ENCODE measurements at regions not wholly inside any gene's neighbourhood (a gene's known extent, or its start where the extent isn't known, plus 50 kb on each side); places are given as distances from the start of the nearest gene placed in this dataset.
"Not testable (repeated sequence)": the region's sequence is repeated elsewhere in the genome, so short reads cannot be mapped to it uniquely, and the experiment has no call there.

DNA sequence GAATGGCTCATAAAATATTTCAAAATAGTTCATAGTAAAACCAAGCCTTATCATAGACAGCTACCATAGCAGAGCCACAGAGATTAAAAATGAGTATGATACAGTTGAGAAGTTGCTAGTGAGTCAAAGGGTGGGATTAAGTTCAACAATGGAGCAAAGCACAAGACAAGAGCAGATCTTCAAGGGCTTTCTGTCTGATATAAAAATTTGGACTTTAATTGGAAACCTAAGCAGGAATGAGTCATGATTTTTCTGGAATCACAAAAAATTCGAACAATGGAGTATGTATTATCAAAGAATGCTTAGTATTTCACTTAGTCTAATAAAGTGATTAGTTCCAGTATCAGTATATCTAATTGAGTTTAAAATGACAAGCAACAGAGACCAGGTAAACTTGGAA is 487.3 kb upstream of the NETO1 start:
- no peak for DNase-seq (ENCODE audit: low read depth in 3 of 3, low spot score in 1 of 3)

DNA sequence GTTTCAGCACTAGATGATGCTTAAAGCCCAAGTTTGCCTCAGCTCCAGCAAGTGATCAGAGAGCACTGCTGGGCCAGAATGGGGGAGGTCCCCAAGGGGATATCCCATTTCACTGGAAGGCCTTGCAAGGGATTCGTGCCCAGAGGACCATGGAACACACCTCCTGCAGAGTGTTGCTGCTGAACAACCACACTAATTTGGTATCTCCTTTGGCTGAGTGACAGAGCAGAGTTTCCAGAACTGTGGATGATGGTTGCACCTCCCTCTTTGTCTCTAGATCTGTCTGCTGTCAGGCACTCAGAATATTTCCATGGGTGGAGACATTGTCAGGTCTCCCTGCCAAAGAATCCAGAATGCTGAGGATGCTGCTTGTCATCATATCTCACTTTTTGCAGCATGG is 484.8 kb upstream of the NETO1 start:
- DNase-seq (ENCODE audit: low read depth in 3 of 3, low spot score in 1 of 3), result no peak

- DNase-seq (ENCODE audit: low read depth in 3 of 3, low spot score in 1 of 3), result no peak
These were observed 472.6 kb upstream of the NETO1 start for GRCh38 chr18:73340135-73340977.

- DNase-seq (ENCODE audit: low read depth in 3 of 3, low spot score in 1 of 3), result no peak
These were observed 463.5 kb upstream of the NETO1 start for GRCh38 chr18:73331212-73331772.

GRCh38 chr18:73330106-73330505 is 462.3 kb upstream of the NETO1 start:
- DNase-seq (ENCODE audit: low read depth in 3 of 3, low spot score in 1 of 3), result not testable (repeated sequence)

DNA sequence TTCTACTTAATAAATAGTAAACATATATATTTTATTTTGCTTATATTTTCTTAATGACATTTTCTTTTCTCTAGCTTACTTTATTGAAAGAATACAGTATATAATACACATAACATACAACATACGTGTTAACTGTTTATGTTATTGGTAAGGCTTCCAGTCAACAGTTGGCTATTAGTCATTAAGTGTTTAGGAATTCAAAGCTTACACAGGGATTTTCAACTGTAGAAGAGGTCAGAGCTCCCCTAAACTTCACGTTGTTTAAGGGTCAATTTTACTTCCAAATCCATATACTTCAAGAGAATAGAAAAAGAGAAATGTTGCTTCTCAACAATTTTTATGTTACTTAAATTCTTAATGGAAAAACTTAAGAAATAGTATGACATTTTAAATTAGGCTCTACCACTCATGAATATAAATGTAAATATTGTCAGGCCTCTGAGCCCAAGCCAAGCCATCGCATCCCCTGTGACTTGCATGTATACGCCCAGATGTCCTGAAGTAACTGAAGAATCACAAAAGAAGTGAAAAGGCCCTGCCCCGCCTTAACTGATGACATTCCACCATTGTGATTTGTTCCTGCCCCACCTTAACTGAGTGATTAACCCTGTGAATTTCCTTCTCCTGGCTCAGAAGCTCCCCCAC is 456.5 kb upstream of the NETO1 start:
- not testable (repeated sequence) for DNase-seq (ENCODE audit: low read depth in 3 of 3, low spot score in 1 of 3)

GRCh38 chr18:73318739-73319479 is 451.1 kb upstream of the NETO1 start:
- no peak for DNase-seq (ENCODE audit: low read depth in 3 of 3, low spot score in 1 of 3)

DNA sequence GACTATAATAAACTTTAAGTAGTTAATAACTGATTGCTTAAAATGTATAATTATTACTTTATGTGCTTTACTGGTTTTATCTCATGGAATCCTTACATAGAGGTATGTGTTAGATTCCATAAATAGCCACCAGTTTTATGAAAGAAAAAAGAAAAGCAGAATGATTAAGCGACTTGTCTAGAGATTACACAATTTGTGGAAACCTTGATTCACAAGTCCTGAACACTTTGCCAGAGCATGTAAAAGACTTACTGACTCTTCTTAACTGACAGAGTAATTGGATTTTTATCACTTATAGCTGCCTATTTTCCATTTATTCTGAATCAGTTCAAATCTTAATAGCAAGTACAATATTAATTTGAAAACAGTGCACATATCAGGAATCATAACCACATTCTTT is 448.7 kb upstream of the NETO1 start:
- DNase-seq (ENCODE audit: low read depth in 3 of 3, low spot score in 1 of 3), result no peak

- DNase-seq (ENCODE audit: low read depth in 3 of 3, low spot score in 1 of 3), result no peak
These were observed 447.6 kb upstream of the NETO1 start for GRCh38 chr18:73315381-73315780.

DNA sequence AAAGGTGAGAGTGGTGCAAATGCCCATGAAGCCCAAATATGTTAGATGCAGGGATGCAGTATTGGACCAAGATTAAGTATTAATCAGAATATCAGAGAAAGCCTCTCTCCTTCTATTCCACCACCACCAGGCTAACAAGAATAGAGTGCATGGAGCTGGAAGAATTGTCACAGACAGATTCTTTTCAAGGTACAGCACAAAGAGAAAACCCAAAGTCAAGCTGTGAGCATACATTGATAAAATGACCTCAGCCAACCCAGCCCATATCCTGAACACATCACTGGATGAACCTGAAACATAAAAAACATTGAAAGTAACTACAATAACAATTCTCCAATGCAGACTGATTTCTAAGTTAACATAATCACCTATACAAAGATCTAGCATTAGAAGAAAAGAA is 445.7 kb upstream of the NETO1 start:
- no peak for DNase-seq (ENCODE audit: low read depth in 3 of 3, low spot score in 1 of 3)

- no peak for DNase-seq (ENCODE audit: low read depth in 3 of 3, low spot score in 1 of 3)
These were observed 428.9 kb upstream of the NETO1 start for GRCh38 chr18:73296686-73297085.

- no peak for DNase-seq (ENCODE audit: low read depth in 3 of 3, low spot score in 1 of 3)
These were observed 424.4 kb upstream of the NETO1 start for GRCh38 chr18:73292156-73292555.

DNA sequence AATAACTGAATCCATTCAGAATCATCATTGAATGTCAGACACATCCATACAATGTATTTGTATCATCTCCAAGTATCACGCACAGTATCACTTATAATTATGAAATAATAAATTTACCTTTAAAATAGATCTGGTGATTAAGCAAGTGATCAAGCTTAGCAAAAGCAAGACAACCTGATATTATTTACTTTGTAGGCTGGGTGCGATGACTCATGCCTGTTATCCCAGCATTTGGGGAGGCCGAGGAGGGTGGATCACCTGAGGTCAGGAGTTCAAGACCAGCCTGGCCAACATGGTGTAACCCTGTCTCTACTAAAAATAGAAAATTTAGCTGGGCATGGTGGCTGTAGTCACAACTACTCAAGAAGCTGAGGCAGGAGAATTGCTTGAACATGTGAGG is 421.0 kb upstream of the NETO1 start:
- no peak for DNase-seq (ENCODE audit: low read depth in 3 of 3, low spot score in 1 of 3)

DNA sequence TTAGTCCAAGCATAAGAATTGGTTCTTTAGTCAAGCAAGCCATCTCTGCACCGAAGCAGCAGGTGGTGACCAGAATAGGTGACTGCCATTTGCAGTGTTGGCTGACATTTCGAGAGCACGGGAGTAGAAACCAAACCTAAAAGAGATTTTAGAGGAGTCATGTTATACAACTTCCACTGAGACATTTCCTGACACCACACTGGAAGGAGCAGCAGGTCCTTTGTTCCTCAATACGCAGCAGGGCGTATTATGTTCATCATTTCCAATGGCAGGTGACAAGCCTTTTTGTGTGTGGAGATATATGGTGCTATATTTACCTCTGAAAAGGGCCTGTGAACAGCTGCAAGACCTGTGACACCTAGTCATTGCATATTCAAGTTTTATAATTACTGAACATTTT is 418.8 kb upstream of the NETO1 start:
- no peak for DNase-seq (ENCODE audit: low read depth in 3 of 3, low spot score in 1 of 3)

DNA sequence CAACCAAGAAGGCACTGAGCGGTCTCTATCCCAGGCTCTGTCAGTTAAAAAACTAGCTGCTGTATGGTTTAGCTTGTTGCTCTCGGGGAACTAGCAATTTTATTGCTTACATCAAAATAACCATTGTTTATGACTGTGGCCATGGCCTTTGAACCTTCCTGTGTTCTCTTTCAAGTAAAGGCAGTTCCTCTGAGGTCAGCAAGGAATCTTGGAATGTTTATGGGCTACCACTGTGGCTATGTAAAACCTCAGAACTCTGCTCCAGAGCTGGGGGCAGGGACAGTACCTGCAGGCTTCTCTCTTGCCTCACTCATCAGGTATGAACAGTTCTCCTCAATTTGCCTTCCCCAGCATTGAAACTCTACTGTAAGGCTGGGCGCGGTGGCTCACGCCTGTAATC is 416.0 kb upstream of the NETO1 start:
- DNase-seq (ENCODE audit: low read depth in 3 of 3, low spot score in 1 of 3), result no peak

- DNase-seq (ENCODE audit: low read depth in 3 of 3, low spot score in 1 of 3), result no peak
These were observed 415.2 kb upstream of the NETO1 start for GRCh38 chr18:73283032-73283431.

GRCh38 chr18:73279498-73279897 is 411.7 kb upstream of the NETO1 start:
- no peak for DNase-seq (ENCODE audit: low read depth in 3 of 3, low spot score in 1 of 3)

DNA sequence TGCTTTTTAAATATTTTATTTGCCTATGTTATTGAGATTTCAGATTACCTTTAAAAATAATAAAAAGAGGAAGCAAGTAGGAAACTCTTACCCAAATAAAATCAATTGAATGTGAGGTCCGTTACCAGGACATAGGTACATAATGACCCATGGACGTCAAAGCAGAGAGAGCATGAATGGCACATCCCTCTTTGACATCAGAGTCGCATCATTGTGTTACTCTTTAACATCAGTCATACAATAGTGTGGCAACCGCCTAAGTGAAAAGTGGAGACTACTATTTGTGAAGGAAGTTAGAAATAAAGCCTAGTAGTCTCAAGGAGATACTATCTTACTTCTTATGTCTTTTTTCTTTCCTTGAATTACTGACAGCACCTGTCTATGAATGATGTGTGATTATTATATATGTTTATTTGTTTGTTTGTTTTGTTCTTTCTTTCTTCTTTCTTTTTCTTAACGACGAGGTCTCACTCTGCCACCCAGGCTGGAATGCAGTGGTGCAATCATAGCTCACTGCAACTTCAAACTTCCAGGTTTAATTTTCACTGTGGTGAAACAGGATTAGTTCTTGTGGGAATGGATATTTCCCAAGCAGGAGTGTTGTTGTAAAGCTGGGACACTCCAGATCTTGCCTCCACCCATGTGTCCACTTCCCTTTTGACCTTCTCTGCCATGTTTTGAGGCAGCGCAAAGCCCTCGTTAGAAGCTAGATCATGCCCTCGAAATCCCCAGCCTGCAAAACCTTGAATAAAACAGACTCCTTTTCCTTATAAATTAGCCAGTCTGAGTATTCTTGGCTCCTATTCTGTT is 407.2 kb upstream of the NETO1 start:
- no peak for DNase-seq (ENCODE audit: low read depth in 3 of 3, low spot score in 1 of 3)

DNA sequence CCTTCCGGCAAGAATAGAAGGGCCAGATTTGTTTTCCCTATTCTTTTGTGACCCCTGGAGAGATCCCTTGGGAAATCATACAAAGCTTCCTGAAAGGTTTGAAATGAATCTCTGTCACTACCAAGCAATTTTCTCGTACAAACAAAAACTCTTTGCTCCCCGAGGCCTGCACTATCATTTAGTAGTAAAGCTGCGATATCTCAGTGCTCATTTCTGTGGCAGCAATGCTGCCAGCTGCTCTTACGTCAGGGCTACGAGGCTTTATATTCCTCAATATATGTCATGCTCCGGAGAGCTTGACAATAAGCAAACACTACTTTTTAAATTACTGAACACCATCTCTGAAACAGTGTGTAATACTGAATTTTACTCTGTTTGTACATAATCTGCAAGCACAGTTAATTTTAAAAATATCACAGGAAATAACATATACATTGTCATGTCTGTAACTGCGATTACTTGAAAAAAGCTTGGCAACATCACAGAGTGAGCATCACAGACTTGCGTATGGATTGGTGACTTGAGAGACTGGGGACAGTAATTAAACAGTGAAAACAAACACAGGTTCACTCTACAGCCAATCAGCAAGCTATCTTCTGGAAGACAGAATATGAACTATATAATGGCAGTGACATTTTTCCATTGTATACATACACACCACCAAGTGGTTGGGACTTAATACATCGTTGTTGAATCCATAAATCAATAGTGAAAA is 403.3 kb upstream of the NETO1 start:
- DNase-seq (ENCODE audit: low read depth in 3 of 3, low spot score in 1 of 3), result no peak

DNA sequence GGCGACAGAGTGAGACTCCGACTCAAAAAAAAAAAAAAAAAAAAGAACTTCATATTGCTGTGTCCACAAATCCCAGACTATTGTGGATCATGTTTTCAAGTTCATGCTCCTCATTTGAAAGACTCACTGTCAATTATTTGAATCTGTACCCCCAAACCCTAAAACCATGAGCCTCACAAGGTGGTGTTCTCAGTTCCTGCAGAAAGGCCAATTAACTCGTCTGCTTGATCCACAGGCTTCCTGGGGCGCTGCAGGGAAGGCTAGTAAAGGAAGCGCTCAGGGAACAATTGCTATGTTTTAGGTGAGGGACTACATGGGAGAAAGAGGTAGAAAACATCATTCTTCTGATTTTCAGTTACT is 396.8 kb upstream of the NETO1 start:
- DNase-seq (ENCODE audit: low read depth in 3 of 3, low spot score in 1 of 3), result no peak

Data from stimulated activated CD4-positive, alpha-beta T cell treated with anti-CD3 and anti-CD28 coated beads, TNF-alpha, amount 100 ng/mL, for 1 hour (primary cell).